ENCODE measurements at regions not wholly inside any gene's neighbourhood (a gene's known extent, or its start where the extent isn't known, plus 50 kb on each side); places are given as distances from the start of the nearest gene placed in this dataset.

GRCh38 chr13:31947105-31947504 is 84.5 kb upstream of the FRY start:
- Mint-ChIP-seq H3K4me3 (no peak overlapping the region), H3K27me3 (peaks cover 11% of the 10 kb centered on the region), H3K36me3 (no peaks in the 10 kb centered on the region), H3K27ac (no peak overlapping the region), H3K9me3 (no peaks in the 10 kb centered on the region), H3K4me1 (peaks cover 8% of the 10 kb centered on the region)
- POLR2A ChIA-PET, result no interaction called here
- ATAC-seq (ENCODE audit: low read depth), result no peak
- DNase-seq, result no peak

- POLR2A ChIA-PET, result no interaction called here
- peaks cover 11% of the 10 kb centered on the region for H3K27me3 Mint-ChIP-seq
- H3K4me3 Mint-ChIP-seq, result no peak overlapping the region
- no peaks in the 10 kb centered on the region for H3K36me3 Mint-ChIP-seq
- H3K27ac Mint-ChIP-seq, result no peak overlapping the region
- peaks cover 8% of the 10 kb centered on the region for H3K4me1 Mint-ChIP-seq
- no peak for DNase-seq
- H3K9me3 Mint-ChIP-seq, result no peaks in the 10 kb centered on the region
- ATAC-seq (ENCODE audit: low read depth), result no peak
These were observed 84.1 kb upstream of the FRY start for GRCh38 chr13:31947506-31947905.

- POLR2A ChIA-PET, result no interaction called here
- Mint-ChIP-seq H3K27ac (no peak overlapping the region), H3K27me3 (peaks cover 7% of the 10 kb centered on the region), H3K9me3 (no peaks in the 10 kb centered on the region), H3K4me1 (peaks cover 8% of the 10 kb centered on the region), H3K4me3 (no peak overlapping the region), H3K36me3 (no peaks in the 10 kb centered on the region)
- ATAC-seq (ENCODE audit: low read depth) (no peak), DNase-seq (no peak)
These were observed 82.1 kb upstream of the FRY start for GRCh38 chr13:31949486-31949885.

DNA sequence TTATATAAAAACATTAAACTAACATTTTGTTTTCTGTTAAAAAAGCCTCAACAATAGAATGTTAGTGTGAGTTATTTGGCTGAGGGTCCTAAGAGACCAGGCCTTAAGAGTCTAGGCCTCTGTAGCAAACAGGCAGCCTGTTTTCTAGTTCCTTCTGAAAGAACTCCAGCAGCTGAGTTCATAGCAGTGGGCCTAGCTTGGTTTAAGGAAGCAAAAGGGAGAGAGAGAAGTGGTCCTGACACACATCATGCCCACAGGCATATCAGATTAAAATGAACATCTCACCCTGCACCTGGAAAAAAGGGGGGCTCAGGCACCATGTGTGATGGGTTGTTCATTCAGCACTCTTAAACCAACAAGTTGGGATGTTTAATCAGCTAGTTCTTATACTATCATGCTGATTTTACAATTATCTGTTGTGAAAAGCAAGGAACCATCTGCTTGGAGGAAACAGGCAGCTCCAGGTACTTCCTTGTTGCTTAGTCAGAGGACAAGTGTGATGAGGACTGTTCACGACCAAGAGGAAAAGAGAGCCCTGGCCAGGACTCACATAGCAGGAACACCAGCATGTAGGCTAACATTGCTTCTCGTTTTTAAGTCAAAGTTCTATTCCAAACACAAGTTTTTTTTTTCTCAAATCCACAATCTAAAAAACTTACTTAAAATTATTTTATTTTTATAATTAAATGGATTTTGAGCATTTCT is 81.3 kb upstream of the FRY start:
- H3K9me3 Mint-ChIP-seq, result no peaks in the 10 kb centered on the region
- peaks cover 7% of the 10 kb centered on the region for H3K27me3 Mint-ChIP-seq
- DNase-seq (no peak), ATAC-seq (ENCODE audit: low read depth) (no peak)
- peaks cover 8% of the 10 kb centered on the region for H3K4me1 Mint-ChIP-seq
- no peak overlapping the region for H3K27ac Mint-ChIP-seq
- no peaks in the 10 kb centered on the region for H3K36me3 Mint-ChIP-seq
- POLR2A ChIA-PET, result no interaction called here
- no peak overlapping the region for H3K4me3 Mint-ChIP-seq

GRCh38 chr13:31951215-31951678 is 80.3 kb upstream of the FRY start:
- Mint-ChIP-seq H3K9me3 (no peaks in the 10 kb centered on the region), H3K27ac (peak overlapping the region; percentile 47), H3K27me3 (peaks cover 4% of the 10 kb centered on the region), H3K4me3 (peak overlapping the region; percentile 4), H3K36me3 (no peaks in the 10 kb centered on the region), H3K4me1 (peaks cover 8% of the 10 kb centered on the region)
- ATAC-seq (ENCODE audit: low read depth) (peak; percentile 70), DNase-seq (no peak)
- POLR2A ChIA-PET, result no interaction called here

- Mint-ChIP-seq H3K4me1 (peaks cover 8% of the 10 kb centered on the region), H3K27ac (no peak overlapping the region), H3K27me3 (peaks cover 4% of the 10 kb centered on the region), H3K36me3 (no peaks in the 10 kb centered on the region), H3K9me3 (no peaks in the 10 kb centered on the region), H3K4me3 (no peak overlapping the region)
- no peak for DNase-seq
- POLR2A ChIA-PET, result no interaction called here
- ATAC-seq (ENCODE audit: low read depth), result no peak
These were observed 78.8 kb upstream of the FRY start for GRCh38 chr13:31952641-31953380.

GRCh38 chr13:31955101-31955500 is 76.5 kb upstream of the FRY start:
- POLR2A ChIA-PET, result no interaction called here
- H3K4me1 Mint-ChIP-seq, result peaks cover 8% of the 10 kb centered on the region
- H3K9me3 Mint-ChIP-seq, result no peaks in the 10 kb centered on the region
- no peak overlapping the region for H3K27ac Mint-ChIP-seq
- ATAC-seq (ENCODE audit: low read depth) (no peak), DNase-seq (no peak)
- no peak overlapping the region for H3K4me3 Mint-ChIP-seq
- peaks cover 4% of the 10 kb centered on the region for H3K27me3 Mint-ChIP-seq
- H3K36me3 Mint-ChIP-seq, result no peaks in the 10 kb centered on the region

DNA sequence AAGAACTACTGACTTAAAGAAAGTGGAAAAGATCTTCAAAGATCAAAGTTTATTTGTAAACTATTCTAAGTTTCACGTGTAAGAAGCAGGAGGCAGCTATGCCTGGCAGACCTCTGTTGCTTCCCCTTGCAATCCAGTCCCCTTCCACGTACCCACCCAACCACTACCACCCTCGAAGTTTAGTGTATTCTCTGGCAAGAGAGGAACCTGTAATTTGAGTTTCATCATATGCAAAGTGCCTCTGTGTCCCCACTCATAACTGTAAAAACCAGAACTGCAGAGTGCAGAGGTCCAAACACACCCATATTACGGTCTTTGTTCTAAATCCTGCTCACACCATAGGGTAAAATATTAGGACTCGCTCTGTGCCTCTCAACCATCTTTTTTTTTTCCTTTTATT is 75.8 kb upstream of the FRY start:
- no peak for DNase-seq
- no peaks in the 10 kb centered on the region for H3K9me3 Mint-ChIP-seq
- H3K36me3 Mint-ChIP-seq, result no peaks in the 10 kb centered on the region
- ATAC-seq (ENCODE audit: low read depth), result no peak
- H3K4me3 Mint-ChIP-seq, result no peak overlapping the region
- no peak overlapping the region for H3K27ac Mint-ChIP-seq
- H3K4me1 Mint-ChIP-seq, result peaks cover 7% of the 10 kb centered on the region
- peaks cover 4% of the 10 kb centered on the region for H3K27me3 Mint-ChIP-seq
- POLR2A ChIA-PET, result no interaction called here

- peaks cover 7% of the 10 kb centered on the region for H3K27me3 Mint-ChIP-seq
- H3K4me1 Mint-ChIP-seq, result no peaks in the 10 kb centered on the region
- ATAC-seq (ENCODE audit: low read depth), result no peak
- no peak overlapping the region for H3K4me3 Mint-ChIP-seq
- no peak for DNase-seq
- no peaks in the 10 kb centered on the region for H3K9me3 Mint-ChIP-seq
- H3K36me3 Mint-ChIP-seq, result no peaks in the 10 kb centered on the region
- POLR2A ChIA-PET, result no interaction called here
- no peak overlapping the region for H3K27ac Mint-ChIP-seq
These were observed 74.5 kb upstream of the FRY start for GRCh38 chr13:31956980-31957644.

DNA sequence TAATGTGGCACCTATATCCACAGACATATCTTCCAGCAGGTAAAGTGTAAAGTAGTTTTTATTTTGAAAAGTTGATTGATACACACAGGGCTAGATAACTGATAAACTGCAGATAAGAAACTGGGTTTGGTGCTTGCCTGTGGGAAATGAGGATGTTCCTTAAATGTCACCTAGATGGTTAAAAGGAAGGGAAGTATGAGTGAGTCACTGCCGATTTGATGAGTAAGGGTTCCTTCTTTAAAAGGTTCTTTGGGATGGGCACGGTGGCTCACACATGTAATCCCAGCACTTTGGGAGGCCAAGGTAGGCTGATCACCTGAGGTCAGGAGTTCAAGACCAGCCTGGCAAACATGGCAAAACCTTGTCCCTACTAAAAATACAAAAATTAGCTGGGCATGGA is 73.8 kb upstream of the FRY start:
- Mint-ChIP-seq H3K27ac (no peak overlapping the region), H3K36me3 (no peaks in the 10 kb centered on the region), H3K4me1 (no peaks in the 10 kb centered on the region), H3K9me3 (no peaks in the 10 kb centered on the region), H3K4me3 (no peak overlapping the region), H3K27me3 (peaks cover 7% of the 10 kb centered on the region)
- ATAC-seq (ENCODE audit: low read depth) (no peak), DNase-seq (no peak)
- POLR2A ChIA-PET, result no interaction called here

DNA sequence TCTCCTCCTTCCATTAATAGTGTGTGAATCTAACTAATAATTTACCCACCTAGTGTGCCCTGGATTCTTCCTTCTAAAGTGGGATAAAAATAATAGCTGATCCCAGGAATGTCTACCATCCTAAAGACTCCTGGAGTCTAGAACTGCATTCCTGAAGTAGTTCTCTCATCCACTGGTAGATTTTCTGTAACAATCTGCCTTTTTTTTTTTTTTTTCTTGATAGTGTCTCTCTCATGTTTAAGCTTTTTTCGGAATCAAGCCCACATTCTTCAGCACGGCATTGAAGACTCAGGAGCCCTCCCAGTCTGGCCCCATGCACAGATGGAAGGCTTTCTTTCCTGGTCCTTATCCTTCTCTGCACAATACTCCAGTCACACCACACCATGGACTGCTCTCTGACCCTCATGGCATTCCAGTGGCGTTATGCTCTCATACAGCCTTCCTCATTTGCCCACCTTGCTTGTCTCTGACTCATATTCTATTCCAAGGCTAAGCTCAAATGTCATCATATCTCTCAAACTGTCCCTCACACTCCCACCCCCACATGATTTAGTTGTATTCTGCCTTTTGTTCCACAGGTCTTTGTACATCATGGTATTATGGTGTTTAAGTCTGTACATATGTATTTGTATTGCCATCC is 68.7 kb upstream of the FRY start:
- no peak for DNase-seq
- Mint-ChIP-seq H3K27ac (no peak overlapping the region), H3K4me1 (no peaks in the 10 kb centered on the region), H3K9me3 (no peaks in the 10 kb centered on the region), H3K27me3 (peaks cover 3% of the 10 kb centered on the region), H3K4me3 (no peak overlapping the region), H3K36me3 (no peaks in the 10 kb centered on the region)
- no peak for ATAC-seq (ENCODE audit: low read depth)
- POLR2A ChIA-PET, result no interaction called here

GRCh38 chr13:31963631-31964030 is 67.9 kb upstream of the FRY start:
- Mint-ChIP-seq H3K36me3 (no peaks in the 10 kb centered on the region), H3K27me3 (peaks cover 3% of the 10 kb centered on the region), H3K4me1 (no peaks in the 10 kb centered on the region), H3K9me3 (no peaks in the 10 kb centered on the region), H3K4me3 (no peak overlapping the region), H3K27ac (no peak overlapping the region)
- POLR2A ChIA-PET, result no interaction called here
- DNase-seq, result no peak
- no peak for ATAC-seq (ENCODE audit: low read depth)

DNA sequence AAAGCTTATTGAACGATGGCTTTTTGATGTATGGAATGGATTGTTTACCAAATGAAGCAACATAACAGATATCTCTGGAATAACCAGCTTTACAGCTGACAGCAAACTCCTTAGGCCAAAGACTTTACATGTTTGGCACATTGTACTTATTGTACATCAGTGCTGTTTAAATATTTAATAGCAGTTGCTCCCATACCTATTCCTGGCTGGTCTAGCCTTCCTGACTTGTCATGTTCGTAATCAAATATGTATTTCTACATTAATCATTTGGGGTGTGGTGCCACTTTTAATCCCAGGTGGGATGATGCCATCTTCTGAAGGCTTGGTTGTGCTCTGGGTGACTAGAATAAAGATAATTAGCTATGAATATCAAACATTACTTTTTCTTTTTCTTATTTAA is 67.4 kb upstream of the FRY start:
- POLR2A ChIA-PET, result no interaction called here
- no peak for ATAC-seq (ENCODE audit: low read depth)

More for the DNA sequence above, 67.4 kb upstream of the FRY start:
- no peaks in the 10 kb centered on the region for H3K36me3 Mint-ChIP-seq
- no peak overlapping the region for H3K4me3 Mint-ChIP-seq
- H3K27ac Mint-ChIP-seq, result no peak overlapping the region
- no peak for DNase-seq
- H3K27me3 Mint-ChIP-seq, result peaks cover 3% of the 10 kb centered on the region
- H3K9me3 Mint-ChIP-seq, result no peaks in the 10 kb centered on the region
- no peaks in the 10 kb centered on the region for H3K4me1 Mint-ChIP-seq

Measured in activated naive CD8-positive, alpha-beta T cell treated with anti-CD3 and anti-CD28 coated beads, Interleukin-2, amount 10 ng/mL, durations not matched to agents 7 days and 5 days (primary cell).